ENCODE measurements at regions not wholly inside any gene's neighbourhood (a gene's known extent, or its start where the extent isn't known, plus 50 kb on each side); places are given as distances from the start of the nearest gene placed in this dataset.

- no peak for DNase-seq (ENCODE audit: low read depth, low spot score)
- ChIA-PET POLR2A (no interaction called here), CTCF (no interaction called here)
- intact Hi-C loops (cut with micrococcal nuclease; ENCODE audit: unreplicated experiment) = no loop called here
- ATAC-seq = no peak
- TF ChIP-seq CTCF (IDR thresholded peaks at IDR 0.05) = no peak
- TF ChIP-seq REST (IDR thresholded peaks at IDR 0.05; ENCODE audit: insufficient read depth in 1 of 2, low read depth in 2 of 2, low read length in 1 of 2) = no peak
- Histone ChIP-seq H3K4me1 (ENCODE audit: control insufficient read depth, insufficient read depth, low read length) (no peaks in the 10 kb centered on the region), H3K27ac (ENCODE audit: low read length) (no peak overlapping the region), H3K4me3 (ENCODE audit: low read depth in 2 of 2, low read length in 2 of 2) (no peak overlapping the region), H3K27me3 (ENCODE audit: control insufficient read depth, insufficient read depth, low read length) (no peaks in the 10 kb centered on the region), H3K9me3 (ENCODE audit: control insufficient read depth, insufficient read depth, low read depth, low read length) (no peaks in the 10 kb centered on the region), H3K36me3 (ENCODE audit: control insufficient read depth, insufficient read depth, low read length) (no peaks in the 10 kb centered on the region)
- no TSS peak for BruUV-seq (replicated peaks)
- in situ Hi-C loops (cut with HindIII; ENCODE audit: low pct_unique_long_range_greater_than_20kb, low sequenced_read_pairs) = no loop called here
Observed at GRCh38 chr15:36519067-36519466, 60.4 kb upstream of the CDIN1 start.

- POLR2A ChIA-PET = no interaction called here
- ATAC-seq = no peak
- no TSS peak for BruUV-seq (replicated peaks)
Observed at GRCh38 chr15:36525430-36525829, 54.0 kb upstream of the CDIN1 start.

More at GRCh38 chr15:36525430-36525829, 54.0 kb upstream of the CDIN1 start:
- CTCF ChIA-PET = no interaction called here
- TF ChIP-seq TCF7L2 (IDR thresholded peaks at IDR 0.05; ENCODE audit: low read depth, low read length) (no peak), REST (IDR thresholded peaks at IDR 0.05; ENCODE audit: insufficient read depth in 1 of 2, low read depth in 2 of 2, low read length in 1 of 2) (no peak), POLR2AphosphoS5 (IDR thresholded peaks at IDR 0.05; ENCODE audit: low read depth, low read length) (no peak), SIN3A (IDR thresholded peaks at IDR 0.05; ENCODE audit: borderline replicate concordance, insufficient read depth, low read depth, low read length) (no peak), CTCF (IDR thresholded peaks at IDR 0.05) (no peak)
- DNase-seq (ENCODE audit: low read depth, low spot score) = no peak
- in situ Hi-C loops (cut with HindIII; ENCODE audit: low pct_unique_long_range_greater_than_20kb, low sequenced_read_pairs) = no loop called here
- H3K27me3 ChIP-seq (ENCODE audit: control insufficient read depth, insufficient read depth, low read length) = peaks cover 5% of the 10 kb centered on the region; the same call in 1 of the 2 replicates
- H3K9me3 ChIP-seq (ENCODE audit: control insufficient read depth, insufficient read depth, low read depth, low read length) = no peaks in the 10 kb centered on the region
- no peaks in the 10 kb centered on the region for H3K4me1 ChIP-seq (ENCODE audit: control insufficient read depth, insufficient read depth, low read length)
- intact Hi-C loops (cut with micrococcal nuclease; ENCODE audit: unreplicated experiment) = no loop called here
- no peak overlapping the region for H3K4me3 ChIP-seq (ENCODE audit: low read depth in 2 of 2, low read length in 2 of 2)
- no peak overlapping the region for H3K27ac ChIP-seq (ENCODE audit: low read length)
- no peaks in the 10 kb centered on the region for H3K36me3 ChIP-seq (ENCODE audit: control insufficient read depth, insufficient read depth, low read length)

All from Panc1 (cell line).